ENCODE measurements at regions not wholly inside any gene's neighbourhood (a gene's known extent, or its start where the extent isn't known, plus 50 kb on each side); places are given as distances from the start of the nearest gene placed in this dataset.
A peak's percentile ranks its signal among the peaks of the same experiment; 100 is the strongest.

DNA sequence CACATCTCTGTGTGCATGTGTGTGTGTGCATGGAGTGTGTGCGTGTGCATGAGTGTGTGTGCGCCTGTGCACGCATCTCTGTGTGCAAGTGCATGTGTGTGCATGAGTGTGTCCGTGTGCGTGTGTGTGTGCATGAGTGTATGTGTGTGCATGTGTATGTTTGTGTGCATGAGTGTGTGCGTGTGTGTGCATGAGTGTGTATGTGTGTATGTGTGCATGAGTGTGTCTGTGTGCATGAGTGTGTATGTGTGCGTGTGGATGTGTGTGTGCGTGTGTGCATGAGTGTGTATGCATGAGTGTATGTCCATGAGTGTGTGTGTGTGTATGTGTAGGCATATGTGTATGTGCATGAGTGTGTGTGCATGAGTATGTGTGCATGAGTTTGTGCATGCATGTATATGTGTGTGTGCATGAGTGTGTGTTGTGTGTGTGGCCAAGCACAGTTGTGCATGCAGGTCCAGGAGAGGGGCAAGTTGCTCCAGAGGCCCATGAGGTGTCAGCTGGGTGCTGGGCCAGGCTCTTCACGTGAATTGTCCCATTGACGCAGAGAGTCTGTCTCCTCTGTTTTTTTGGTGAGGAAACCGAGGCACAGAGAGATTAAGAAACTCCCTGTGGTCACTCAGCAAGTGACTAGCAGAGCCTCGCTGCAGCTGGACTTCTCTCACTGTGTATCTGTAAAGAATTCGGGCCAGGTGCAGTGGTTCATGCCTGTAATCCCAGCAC is 75.5 kb downstream of the ASB1 start:
- no peak overlapping the region for H3K27ac Mint-ChIP-seq
- H3K27me3 Mint-ChIP-seq: no peaks in the 10 kb centered on the region

DNA sequence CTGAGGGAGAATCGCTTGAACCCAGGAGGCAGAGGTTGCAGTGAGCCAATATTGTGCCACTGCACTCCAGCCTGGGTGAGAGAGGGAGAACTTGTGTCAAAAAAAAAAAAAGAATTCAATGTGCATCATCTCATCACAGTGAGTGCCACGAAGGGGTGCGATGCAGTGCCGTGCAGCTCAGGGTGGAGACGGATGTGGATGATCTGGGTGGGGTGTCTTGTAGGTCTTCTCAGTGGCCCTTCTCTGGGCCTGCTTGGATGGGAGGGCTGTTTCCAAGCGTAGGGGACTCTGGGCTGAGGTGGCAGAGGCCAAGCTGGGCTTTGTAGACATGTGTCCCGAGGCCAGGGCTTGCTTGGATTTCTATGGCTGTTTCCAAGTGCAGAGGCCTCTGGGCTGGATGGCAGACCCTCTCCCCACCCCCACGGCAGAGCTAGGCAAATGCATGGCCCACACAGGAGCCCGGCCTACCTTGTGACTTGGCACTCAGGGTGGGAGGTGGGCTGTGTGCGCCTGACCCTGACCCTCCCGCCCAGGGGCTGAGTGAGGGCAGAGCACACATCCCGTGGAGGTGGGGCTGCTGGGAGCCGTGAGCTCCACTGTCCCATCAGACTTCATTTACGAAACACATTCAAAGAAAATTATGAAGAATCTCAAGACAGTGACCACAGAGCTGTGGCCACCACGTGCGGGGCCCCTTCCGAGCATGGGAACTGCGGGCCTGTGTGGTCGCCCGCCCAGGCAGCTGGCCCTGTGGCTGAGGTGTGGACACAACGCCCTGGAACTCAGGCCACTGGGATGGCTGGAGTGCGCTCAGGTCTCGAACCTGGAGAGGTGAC is 76.4 kb downstream of the ASB1 start:
- no peak overlapping the region for H3K4me3 Mint-ChIP-seq
- no peak for DNase-seq
- no peaks in the 10 kb centered on the region for H3K9me3 Mint-ChIP-seq
- no peak overlapping the region for H3K27ac Mint-ChIP-seq
- peaks cover 5% of the 10 kb centered on the region for H3K27me3 Mint-ChIP-seq
- H3K36me3 Mint-ChIP-seq (ENCODE audit: low read depth): no peaks in the 10 kb centered on the region
- H3K4me1 Mint-ChIP-seq (ENCODE audit: low read depth): no peaks in the 10 kb centered on the region

More for the DNA sequence above, 75.5 kb downstream of the ASB1 start:
- H3K9me3 Mint-ChIP-seq: no peaks in the 10 kb centered on the region
- no peaks in the 10 kb centered on the region for H3K4me1 Mint-ChIP-seq (ENCODE audit: low read depth)
- no peaks in the 10 kb centered on the region for H3K36me3 Mint-ChIP-seq (ENCODE audit: low read depth)
- no peak for DNase-seq
- no peak overlapping the region for H3K4me3 Mint-ChIP-seq

DNA sequence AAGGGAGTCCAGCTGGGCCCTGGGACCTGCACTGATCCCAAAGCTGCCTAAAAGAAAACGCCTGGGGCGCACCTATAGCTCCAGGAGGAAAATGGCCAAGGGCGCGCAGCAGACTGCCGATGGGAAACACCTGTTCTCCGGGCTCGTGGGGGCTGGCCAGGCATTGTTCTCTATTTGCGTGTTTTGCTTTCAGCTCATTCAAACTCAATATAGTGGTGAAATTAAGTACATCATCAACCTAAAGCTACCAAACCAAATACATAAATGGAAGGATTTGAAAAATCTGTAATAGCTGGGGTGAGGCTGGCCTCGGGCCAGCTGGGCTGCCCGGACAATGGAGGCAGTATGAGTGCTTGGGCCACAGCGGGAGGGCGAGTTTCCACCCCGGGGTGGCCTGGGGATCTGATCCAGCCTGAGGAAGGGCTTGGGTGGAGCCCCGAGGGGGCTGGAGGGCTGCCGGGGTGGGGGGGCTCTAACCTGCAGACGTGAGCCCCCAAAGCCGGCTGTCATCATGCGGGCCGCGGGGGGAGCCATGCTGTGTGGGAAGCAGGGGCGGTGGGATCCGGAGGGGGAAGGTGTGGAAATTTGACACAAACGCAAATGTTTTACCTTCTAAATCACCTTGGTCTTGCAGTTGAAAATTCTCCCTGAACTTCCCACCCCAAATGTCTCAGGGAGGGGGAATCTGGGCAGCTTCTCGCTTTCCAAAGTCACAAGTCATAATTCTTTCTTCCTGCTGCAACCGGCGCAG is 77.6 kb downstream of the ASB1 start:
- H3K27me3 Mint-ChIP-seq: peaks cover 5% of the 10 kb centered on the region
- H3K36me3 Mint-ChIP-seq (ENCODE audit: low read depth): no peaks in the 10 kb centered on the region
- DNase-seq: no peak
- H3K9me3 Mint-ChIP-seq: no peaks in the 10 kb centered on the region
- no peak overlapping the region for H3K4me3 Mint-ChIP-seq
- H3K27ac Mint-ChIP-seq: no peak overlapping the region
- H3K4me1 Mint-ChIP-seq (ENCODE audit: low read depth): no peaks in the 10 kb centered on the region

DNA sequence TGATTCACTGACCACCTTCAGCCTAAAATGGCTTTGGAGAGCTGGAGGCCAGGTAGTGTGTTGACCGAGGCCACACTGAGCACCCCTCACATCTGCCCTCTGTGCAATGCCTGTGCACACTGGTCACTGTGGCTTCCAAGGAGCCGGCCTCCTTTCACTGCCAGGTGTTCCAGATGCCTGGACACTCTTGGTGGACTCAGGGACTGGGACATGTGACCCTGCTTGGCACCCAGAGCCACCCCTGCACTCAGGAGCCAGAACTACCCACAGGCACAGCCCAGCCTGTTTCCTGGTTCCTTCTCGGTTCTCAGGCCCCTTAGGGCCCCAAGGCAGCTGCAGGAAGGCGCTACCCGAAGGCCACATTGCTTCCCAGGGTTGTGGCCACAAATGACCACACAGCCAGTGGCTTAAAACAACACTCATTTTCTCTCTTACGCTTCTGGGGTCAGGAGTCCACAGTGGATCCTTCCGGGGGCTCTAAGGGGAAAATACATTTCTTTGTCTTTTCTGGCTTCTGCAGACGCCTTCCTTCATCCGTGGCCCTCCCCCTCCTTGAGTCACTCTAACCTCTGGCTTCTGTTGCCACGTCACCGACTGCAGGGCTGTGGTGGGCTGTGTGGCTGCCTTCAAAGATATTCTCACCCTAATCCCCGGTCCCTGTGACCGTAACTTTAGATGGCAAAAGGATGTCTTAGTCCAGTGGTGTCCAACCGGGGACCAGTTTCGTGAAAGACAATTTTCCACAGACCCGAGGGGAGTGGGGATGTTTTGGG is 78.6 kb downstream of the ASB1 start:
- Mint-ChIP-seq H3K27me3 (peaks cover 5% of the 10 kb centered on the region), H3K4me1 (ENCODE audit: low read depth) (no peaks in the 10 kb centered on the region)
- peak; percentile 43 for DNase-seq

DNA sequence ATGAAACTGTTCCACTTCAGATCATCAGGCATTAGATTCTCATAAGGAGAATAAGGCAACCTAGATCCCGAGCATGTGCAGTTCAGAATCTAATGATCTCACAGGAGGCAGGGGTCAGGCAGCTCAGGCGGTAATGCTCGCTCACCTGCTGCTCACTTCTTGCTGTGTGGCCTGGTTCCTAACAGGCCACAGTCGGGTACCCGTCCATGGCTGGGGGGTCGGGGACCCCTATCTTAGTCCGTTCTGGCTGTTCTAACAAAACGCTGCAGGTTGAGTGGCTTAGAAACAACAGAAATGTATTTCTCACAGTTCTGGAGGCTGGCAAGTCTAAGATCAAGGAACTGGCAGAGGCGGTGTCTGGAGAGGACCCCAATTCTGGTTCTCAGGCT is 79.2 kb downstream of the ASB1 start:
- no peaks in the 10 kb centered on the region for H3K9me3 Mint-ChIP-seq
- H3K4me3 Mint-ChIP-seq: no peak overlapping the region
- no peaks in the 10 kb centered on the region for H3K4me1 Mint-ChIP-seq (ENCODE audit: low read depth)
- no peaks in the 10 kb centered on the region for H3K36me3 Mint-ChIP-seq (ENCODE audit: low read depth)
- peaks cover 5% of the 10 kb centered on the region for H3K27me3 Mint-ChIP-seq
- H3K27ac Mint-ChIP-seq: no peak overlapping the region
- DNase-seq: no peak

More for the DNA sequence above, 78.6 kb downstream of the ASB1 start:
- H3K27ac Mint-ChIP-seq: no peak overlapping the region
- H3K36me3 Mint-ChIP-seq (ENCODE audit: low read depth): no peaks in the 10 kb centered on the region
- no peak overlapping the region for H3K4me3 Mint-ChIP-seq
- no peaks in the 10 kb centered on the region for H3K9me3 Mint-ChIP-seq

DNA sequence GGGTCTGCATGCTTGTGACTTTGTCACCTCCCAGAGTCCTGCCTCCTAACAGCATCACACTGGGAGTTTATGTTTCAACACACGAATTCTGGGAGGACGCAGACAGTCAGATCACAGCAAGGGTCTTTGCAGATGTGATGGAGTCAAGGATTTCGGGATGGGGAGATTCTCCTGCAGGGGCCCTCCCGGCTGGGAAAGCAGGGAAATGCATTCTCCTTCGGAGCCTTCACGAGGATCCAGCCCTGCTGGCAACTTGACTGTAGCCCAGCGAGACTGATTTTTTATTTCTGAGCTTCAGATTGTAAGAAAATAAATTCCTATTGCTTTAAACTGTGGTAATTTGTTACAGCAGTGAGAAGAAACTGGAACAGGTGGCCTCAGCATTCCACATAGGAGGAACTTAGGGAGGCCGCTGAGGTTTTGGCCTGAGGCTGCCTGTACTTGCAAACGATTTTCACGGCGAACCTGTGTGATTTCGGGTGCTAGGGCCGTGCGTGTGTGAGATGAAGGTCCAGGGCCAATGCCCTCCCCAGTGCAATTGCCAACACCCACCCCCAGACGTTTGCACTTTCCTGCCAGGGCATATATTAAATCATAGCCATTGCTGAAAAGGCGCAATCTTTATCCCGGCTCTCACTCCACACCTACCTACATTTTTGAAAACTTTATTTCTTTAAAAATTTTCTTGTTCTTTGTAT is 79.8 kb downstream of the ASB1 start:
- Mint-ChIP-seq H3K27me3 (peaks cover 5% of the 10 kb centered on the region), H3K27ac (no peak overlapping the region), H3K36me3 (ENCODE audit: low read depth) (no peaks in the 10 kb centered on the region), H3K4me1 (ENCODE audit: low read depth) (no peaks in the 10 kb centered on the region), H3K9me3 (no peaks in the 10 kb centered on the region), H3K4me3 (no peak overlapping the region)
- DNase-seq: no peak

DNA sequence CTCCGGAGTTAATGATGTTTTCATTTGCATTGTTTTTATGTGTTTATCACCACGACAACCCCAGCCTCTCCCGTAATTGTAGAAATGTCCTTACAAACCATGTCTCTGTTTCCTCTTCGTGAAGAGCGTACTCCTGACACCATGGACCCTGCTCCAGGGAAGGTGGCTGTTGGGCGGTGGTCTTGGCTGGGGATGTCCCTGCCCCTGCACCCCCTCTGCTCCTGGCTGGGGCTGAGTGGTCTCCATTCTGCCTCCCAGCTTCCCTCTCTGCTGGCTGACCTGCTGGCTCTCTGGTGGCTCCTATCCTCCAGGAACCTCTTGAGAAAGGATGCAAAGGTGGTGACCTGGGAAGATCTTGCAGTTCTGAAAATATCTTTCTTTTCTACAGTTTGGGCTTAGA is 81.1 kb downstream of the ASB1 start:
- no peaks in the 10 kb centered on the region for H3K4me1 Mint-ChIP-seq (ENCODE audit: low read depth)
- no peaks in the 10 kb centered on the region for H3K9me3 Mint-ChIP-seq
- H3K27ac Mint-ChIP-seq: no peak overlapping the region

DNA sequence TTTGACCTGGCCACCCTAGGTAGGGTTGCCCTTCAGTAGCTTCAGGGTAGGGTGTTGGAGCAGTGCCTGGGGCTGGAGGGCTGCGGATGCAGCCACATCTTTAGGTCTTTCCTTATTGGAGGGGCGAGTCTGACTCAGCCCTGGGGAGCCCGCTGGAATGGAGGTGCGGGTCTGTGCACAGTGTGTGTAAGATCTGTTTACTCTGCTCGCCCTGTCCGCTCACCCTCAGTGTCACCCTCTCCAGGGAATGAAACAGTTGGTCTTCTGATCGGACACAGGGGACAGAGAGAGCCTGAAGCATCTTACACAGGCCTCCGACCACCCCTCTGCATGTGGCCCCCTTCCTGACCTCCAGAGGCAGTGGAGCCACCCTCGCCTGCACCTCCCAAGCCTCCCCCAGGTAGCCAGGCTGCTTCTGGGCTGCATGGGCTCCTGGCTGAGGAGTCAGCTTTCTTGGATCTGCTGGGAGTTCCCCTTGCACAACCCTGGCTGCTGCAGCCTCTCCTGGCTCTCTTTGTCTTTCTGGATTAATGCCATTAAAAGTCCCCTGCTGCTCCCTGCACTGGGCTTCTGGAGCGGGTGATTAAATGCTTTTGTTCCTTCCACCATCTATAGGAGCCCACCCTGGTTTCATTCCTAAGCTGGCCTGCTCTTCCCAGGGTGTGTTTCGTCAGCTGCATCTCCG is 82.6 kb downstream of the ASB1 start:
- Mint-ChIP-seq H3K4me3 (no peak overlapping the region), H3K4me1 (ENCODE audit: low read depth) (no peaks in the 10 kb centered on the region), H3K27ac (no peak overlapping the region), H3K36me3 (ENCODE audit: low read depth) (no peaks in the 10 kb centered on the region), H3K9me3 (no peaks in the 10 kb centered on the region), H3K27me3 (peaks cover 5% of the 10 kb centered on the region)
- no peak for DNase-seq

More for the DNA sequence above, 81.1 kb downstream of the ASB1 start:
- no peak for DNase-seq
- peaks cover 5% of the 10 kb centered on the region for H3K27me3 Mint-ChIP-seq
- no peaks in the 10 kb centered on the region for H3K36me3 Mint-ChIP-seq (ENCODE audit: low read depth)
- H3K4me3 Mint-ChIP-seq: no peak overlapping the region

DNA sequence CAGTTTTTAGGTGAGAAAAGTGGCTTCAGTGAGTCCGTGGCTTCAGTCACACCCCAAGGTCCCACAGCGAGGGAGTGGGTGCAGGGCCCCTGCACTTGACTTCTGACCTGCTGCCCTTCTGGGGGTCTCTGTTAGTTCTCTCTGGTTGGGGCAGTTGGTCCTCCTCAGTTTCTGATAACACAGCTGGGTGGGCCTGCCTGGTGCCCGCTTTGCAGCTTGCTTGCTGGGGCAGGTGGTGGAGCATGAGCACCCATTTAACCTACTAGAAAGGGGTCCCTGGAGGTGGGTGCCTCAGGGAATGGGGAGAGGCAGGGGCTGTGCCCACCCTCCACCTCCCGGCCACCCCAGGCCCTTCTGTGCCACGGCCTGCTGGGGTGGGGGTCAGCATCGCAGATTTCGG is 83.2 kb downstream of the ASB1 start:
- no peak for DNase-seq
- Mint-ChIP-seq H3K27ac (no peak overlapping the region), H3K27me3 (peaks cover 5% of the 10 kb centered on the region), H3K36me3 (ENCODE audit: low read depth) (no peaks in the 10 kb centered on the region), H3K4me3 (no peak overlapping the region), H3K9me3 (no peaks in the 10 kb centered on the region), H3K4me1 (ENCODE audit: low read depth) (no peaks in the 10 kb centered on the region)

DNA sequence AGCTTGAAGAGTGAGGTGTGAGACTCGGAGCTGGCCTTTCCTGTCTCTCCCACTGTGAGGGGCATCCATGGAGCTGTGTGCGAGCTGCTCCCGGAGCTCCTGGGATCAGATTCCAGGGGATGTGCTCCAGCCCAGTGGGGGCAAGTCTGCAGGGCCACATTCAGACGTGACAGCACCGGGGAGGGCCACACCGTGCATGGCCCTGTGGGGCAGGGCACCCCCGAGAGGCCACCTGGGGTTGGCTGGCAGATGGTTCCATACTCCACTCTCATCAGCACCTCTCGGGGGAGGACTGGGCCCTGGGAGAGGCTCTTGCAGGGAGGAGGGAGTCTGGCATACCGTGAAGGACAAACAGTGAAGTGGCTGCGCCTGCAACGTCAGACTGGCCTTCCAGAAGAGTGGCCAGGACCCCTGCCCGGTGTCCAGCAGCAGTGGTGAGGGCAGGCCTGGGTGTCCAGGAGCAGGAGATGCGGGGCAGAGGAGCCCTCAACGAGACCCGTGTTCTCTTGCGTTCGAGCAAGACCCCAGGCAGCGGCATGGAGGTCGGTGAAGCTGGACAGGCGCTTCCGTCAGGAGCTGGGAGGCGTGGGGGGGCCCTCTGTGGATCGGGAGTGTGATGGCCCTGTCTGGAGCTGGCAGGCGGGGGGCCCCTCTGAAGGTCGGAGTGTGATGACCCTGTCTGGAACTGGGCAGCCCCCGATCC is 84.3 kb downstream of the ASB1 start:
- H3K27me3 Mint-ChIP-seq: peaks cover 5% of the 10 kb centered on the region
- no peak overlapping the region for H3K27ac Mint-ChIP-seq
- no peaks in the 10 kb centered on the region for H3K36me3 Mint-ChIP-seq (ENCODE audit: low read depth)
- H3K4me3 Mint-ChIP-seq: no peak overlapping the region
- DNase-seq: no peak
- peaks cover 2% of the 10 kb centered on the region for H3K9me3 Mint-ChIP-seq
- H3K4me1 Mint-ChIP-seq (ENCODE audit: low read depth): no peaks in the 10 kb centered on the region

DNA sequence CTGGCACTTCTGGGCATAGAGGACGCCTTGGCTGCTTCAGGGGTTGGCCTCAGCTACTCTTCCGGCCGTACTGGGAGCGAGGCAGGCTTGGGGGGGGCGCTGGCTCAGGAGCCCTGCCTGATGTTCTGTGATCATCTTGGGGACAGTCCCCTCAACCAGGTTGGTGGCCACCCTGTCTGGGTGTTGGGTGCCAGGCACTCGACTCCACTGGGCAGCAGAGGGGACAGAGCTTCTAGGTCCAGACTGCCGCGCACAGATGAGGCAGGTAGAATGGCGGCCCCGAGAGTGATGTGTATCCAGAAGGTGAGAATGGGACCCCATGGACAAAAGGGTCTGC is 84.9 kb downstream of the ASB1 start:
- no peaks in the 10 kb centered on the region for H3K36me3 Mint-ChIP-seq (ENCODE audit: low read depth)
- DNase-seq: no peak

DNA sequence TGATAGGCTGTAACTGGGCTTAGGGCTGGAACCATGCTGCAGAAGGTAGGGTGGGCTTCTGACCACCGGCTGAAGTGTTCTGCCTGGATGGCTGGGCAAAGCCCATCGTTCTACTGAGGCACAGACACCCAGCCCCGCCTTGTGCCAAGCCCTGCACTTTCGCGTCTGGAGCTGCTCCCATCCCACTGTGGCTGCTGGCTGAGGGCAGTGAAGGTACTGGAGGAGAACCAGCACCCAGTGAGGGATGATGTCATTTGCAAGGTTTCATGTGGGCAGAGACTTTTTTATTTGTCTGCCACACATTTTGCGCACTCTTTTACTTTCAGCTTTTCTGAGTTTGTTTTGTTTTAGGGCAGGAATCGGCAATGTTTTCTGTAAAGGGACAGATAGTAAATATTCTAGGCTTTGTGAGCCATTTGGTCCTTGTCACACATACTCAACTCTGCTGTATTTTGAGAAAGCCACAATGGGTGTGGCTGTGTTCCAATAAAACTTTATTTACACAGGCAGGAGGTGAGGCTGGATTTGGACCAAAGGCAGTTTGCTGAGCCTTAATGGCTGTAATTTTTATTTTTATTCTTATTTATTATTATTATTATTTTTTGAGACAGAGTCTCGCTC is 85.6 kb downstream of the ASB1 start:
- no peaks in the 10 kb centered on the region for H3K4me1 Mint-ChIP-seq (ENCODE audit: low read depth)
- H3K4me3 Mint-ChIP-seq: no peak overlapping the region
- DNase-seq: no peak
- H3K27ac Mint-ChIP-seq: no peak overlapping the region
- peaks cover 5% of the 10 kb centered on the region for H3K27me3 Mint-ChIP-seq
- no peaks in the 10 kb centered on the region for H3K36me3 Mint-ChIP-seq (ENCODE audit: low read depth)
- peaks cover 11% of the 10 kb centered on the region for H3K9me3 Mint-ChIP-seq

More for the DNA sequence above, 84.9 kb downstream of the ASB1 start:
- Mint-ChIP-seq H3K9me3 (peaks cover 7% of the 10 kb centered on the region), H3K27ac (no peak overlapping the region), H3K4me3 (no peak overlapping the region), H3K27me3 (peaks cover 5% of the 10 kb centered on the region), H3K4me1 (ENCODE audit: low read depth) (no peaks in the 10 kb centered on the region)

DNA sequence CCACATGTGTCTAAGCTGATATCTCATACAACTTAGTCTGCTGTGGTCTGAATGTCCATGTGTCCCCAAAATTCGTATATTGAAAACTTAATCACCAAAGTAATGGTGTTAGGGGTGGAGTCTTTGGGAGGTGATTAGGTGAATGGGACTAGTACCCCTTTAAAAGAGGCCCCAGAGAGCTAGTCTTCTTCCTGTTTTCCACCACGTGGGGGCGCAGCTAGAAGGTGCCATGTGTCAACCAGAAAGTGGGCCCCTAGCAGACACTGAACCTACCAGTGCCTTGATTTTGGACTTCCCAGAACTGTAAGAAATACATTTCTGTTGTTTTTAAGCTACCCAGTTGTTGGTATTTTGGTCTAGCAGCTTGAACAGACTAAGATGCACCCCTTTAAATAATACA is 86.6 kb downstream of the ASB1 start:
- Mint-ChIP-seq H3K4me1 (ENCODE audit: low read depth) (no peaks in the 10 kb centered on the region), H3K36me3 (ENCODE audit: low read depth) (no peaks in the 10 kb centered on the region), H3K27ac (no peak overlapping the region), H3K4me3 (no peak overlapping the region), H3K27me3 (no peaks in the 10 kb centered on the region), H3K9me3 (peaks cover 16% of the 10 kb centered on the region)
- DNase-seq: no peak
